ENCODE measurements at regions not wholly inside any gene's neighbourhood (a gene's known extent, or its start where the extent isn't known, plus 50 kb on each side); places are given as distances from the start of the nearest gene placed in this dataset.

DNA sequence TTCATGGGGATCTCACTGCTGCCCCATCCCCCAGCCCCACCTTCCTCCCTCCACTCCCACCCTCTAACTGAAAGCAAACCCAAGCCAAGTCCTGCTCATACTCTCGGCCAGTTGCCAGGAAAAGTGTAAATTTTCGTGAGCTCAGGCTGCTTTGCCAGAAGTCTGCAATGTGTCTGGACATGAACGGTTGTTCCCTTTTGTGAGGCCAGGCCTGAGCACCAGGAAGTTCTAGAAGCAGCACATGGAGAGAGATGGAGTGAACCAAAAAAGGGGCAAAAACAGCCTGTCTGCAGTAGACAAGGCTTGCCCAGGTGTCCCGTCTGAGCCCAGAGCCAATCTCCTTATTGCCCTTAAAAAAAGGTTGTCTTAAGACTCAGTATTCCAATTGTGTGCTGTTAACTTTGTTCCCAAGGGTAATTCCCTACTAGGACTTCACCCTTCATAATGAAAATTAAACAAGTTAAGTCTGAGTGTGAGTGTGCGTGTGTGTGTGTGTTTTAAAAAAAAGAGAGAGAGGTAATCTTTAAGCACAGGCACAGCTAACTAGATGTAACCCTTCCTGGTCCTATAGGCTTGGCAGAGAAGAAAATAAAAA, 247.1 kb downstream of the BCL11A start:
- no peak overlapping the region for H3K4me2 ChIP-seq (ENCODE audit: insufficient read depth in 1 of 2, low read depth in 2 of 2, low read length in 2 of 2)
- CTCF ChIA-PET (ENCODE audit: partially characterized antibody), result interaction anchor here (0.7 to 1.7 kb wide), 4 partner anchors 9 to 15 kb away, joined by 3 to 6 read pairs (median 4); no protein-coding TSS in a partner anchor
- TF ChIP-seq BRCA1 (IDR thresholded peaks at IDR 0.05; ENCODE audit: low read depth, low read length) (no peak), JUND (IDR thresholded peaks at IDR 0.05; ENCODE audit: low read length) (no peak), SP4 (IDR thresholded peaks at IDR 0.05; ENCODE audit: low read length) (no peak), TEAD4 (IDR thresholded peaks at IDR 0.05; ENCODE audit: low read depth, low read length) (no peak), ZNF274 (IDR thresholded peaks at IDR 0.05; ENCODE audit: borderline replicate concordance, extremely low read depth, low read length) (no peak), POLR2AphosphoS5 (IDR thresholded peaks at IDR 0.05; ENCODE audit: low read depth, low read length) (no peak), SIX5 (IDR thresholded peaks at IDR 0.05; ENCODE audit: low read depth, low read length) (no peak)
- TF ChIP-seq, protein P1, sequence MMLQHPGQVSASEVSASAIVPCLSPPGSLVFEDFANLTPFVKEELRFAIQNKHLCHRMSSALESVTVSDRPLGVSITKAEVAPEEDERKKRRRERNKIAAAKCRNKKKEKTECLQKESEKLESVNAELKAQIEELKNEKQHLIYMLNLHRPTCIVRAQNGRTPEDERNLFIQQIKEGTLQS (IDR thresholded peaks at IDR 0.05; ENCODE audit: insufficient read depth, low read depth, low read length), result no peak
- TF ChIP-seq, protein P2, sequence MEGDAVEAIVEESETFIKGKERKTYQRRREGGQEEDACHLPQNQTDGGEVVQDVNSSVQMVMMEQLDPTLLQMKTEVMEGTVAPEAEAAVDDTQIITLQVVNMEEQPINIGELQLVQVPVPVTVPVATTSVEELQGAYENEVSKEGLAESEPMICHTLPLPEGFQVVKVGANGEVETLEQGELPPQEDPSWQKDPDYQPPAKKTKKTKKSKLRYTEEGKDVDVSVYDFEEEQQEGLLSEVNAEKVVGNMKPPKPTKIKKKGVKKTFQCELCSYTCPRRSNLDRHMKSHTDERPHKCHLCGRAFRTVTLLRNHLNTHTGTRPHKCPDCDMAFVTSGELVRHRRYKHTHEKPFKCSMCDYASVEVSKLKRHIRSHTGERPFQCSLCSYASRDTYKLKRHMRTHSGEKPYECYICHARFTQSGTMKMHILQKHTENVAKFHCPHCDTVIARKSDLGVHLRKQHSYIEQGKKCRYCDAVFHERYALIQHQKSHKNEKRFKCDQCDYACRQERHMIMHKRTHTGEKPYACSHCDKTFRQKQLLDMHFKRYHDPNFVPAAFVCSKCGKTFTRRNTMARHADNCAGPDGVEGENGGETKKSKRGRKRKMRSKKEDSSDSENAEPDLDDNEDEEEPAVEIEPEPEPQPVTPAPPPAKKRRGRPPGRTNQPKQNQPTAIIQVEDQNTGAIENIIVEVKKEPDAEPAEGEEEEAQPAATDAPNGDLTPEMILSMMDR (IDR thresholded peaks at IDR 0.05; ENCODE audit: control extremely low read depth in 1 of 3, insufficient read depth in 1 of 3, low read depth in 1 of 3, low read length in 3 of 3), result no peak
- TF ChIP-seq, protein P3, sequence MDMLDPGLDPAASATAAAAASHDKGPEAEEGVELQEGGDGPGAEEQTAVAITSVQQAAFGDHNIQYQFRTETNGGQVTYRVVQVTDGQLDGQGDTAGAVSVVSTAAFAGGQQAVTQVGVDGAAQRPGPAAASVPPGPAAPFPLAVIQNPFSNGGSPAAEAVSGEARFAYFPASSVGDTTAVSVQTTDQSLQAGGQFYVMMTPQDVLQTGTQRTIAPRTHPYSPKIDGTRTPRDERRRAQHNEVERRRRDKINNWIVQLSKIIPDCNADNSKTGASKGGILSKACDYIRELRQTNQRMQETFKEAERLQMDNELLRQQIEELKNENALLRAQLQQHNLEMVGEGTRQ (IDR thresholded peaks at IDR 0.05; ENCODE audit: low read length), result no peak

More for the DNA sequence above, 247.1 kb downstream of the BCL11A start:
- Histone ChIP-seq H4K5ac (ENCODE audit: insufficient read length, low read depth, low read length) (no peak overlapping the region), H4K8ac (ENCODE audit: extremely low read depth, insufficient read depth, low read length) (no peak overlapping the region), H3K4ac (replicated peaks; ENCODE audit: insufficient read length, low read depth, low read length) (no peak overlapping the region), H2AK5ac (ENCODE audit: low read depth, low read length) (no peak overlapping the region), H3K4me1 (replicated peaks in 1 of 4; ENCODE audit: control insufficient read depth in 3 of 4, insufficient read depth in 4 of 4, low read length in 3 of 4) (peaks cover 0 to 5% (median 0%) of the 10 kb centered on the region in 4 experiments; a peak in 1 of 7 replicates), H3K56ac (replicated peaks; ENCODE audit: insufficient read length, low read depth, low read length) (no peak overlapping the region), H4K91ac (replicated peaks; ENCODE audit: insufficient read length, low read length) (no peak overlapping the region), H2BK20ac (ENCODE audit: low read length) (no peak overlapping the region), H2BK5ac (ENCODE audit: low read depth, low read length) (no peak overlapping the region), H3K9me3 (ENCODE audit: insufficient read depth in 2 of 2, low read depth in 1 of 2, low read length in 1 of 2) (no peaks in the 10 kb centered on the region), H3K27me3 (replicated peaks in 1 of 4; ENCODE audit: control insufficient read depth in 3 of 4, extremely low read depth in 1 of 4, insufficient read depth in 3 of 4, low read length in 3 of 4) (no peaks in the 10 kb centered on the region), H2AFZ (ENCODE audit: low read length) (no peak overlapping the region), H3K79me1 (ENCODE audit: low read depth, low read length) (no peaks in the 10 kb centered on the region), H3K9ac (replicated peaks in 1 of 4; ENCODE audit: extremely low read depth in 1 of 4, low read depth in 3 of 4, low read length in 3 of 4) (no peak overlapping the region), H3K27ac (ENCODE audit: low read depth, low read length) (no peak overlapping the region), H3K23ac (ENCODE audit: insufficient read length) (no peak overlapping the region), H3K18ac (ENCODE audit: extremely low read depth, low read length) (peak overlapping the region; percentile 17; the same call in 1 of the 2 replicates), H3K79me2 (ENCODE audit: control insufficient read depth in 1 of 2, insufficient read depth in 2 of 2, low read length in 2 of 2) (no peaks in the 10 kb centered on the region), H3K14ac (ENCODE audit: insufficient read length) (no peak overlapping the region), H2BK120ac (replicated peaks; ENCODE audit: low read depth, low read length) (no peak overlapping the region), H2BK12ac (ENCODE audit: low read depth, low read length) (no peak overlapping the region), H3K4me3 (ENCODE audit: extremely low read depth in 1 of 4, insufficient read depth in 2 of 4, low read depth in 3 of 4, low read length in 4 of 4) (no peak overlapping the region), H3K36me3 (ENCODE audit: control insufficient read depth in 2 of 4, insufficient read depth in 4 of 4, low read length in 3 of 4) (no peaks in the 10 kb centered on the region; a peak in 1 of 8 replicates), H4K20me1 (replicated peaks in 1 of 2; ENCODE audit: control insufficient read depth in 1 of 2, insufficient read depth in 2 of 2, low read length in 2 of 2) (no peaks in the 10 kb centered on the region), H2BK15ac (ENCODE audit: low read length) (no peak overlapping the region), H3K23me2 (ENCODE audit: low read depth, low read length) (no peaks in the 10 kb centered on the region)
- no peak for FAIRE-seq
- 76% methylated on average over 3 of the region's 5 CpGs; no CpG with 5 or more reads in 1 of the 2 experiments for WGBS, 2 experiments (ENCODE audit: extremely low coverage in 1 of 2, insufficient coverage in 1 of 2, insufficient read length in 1 of 2, insufficient replicate concordance in 2 of 2, low coverage in 1 of 2, low lambda C conversion rate in 2 of 2, missing lambda C conversion rate in 1 of 2)
- POLR2A ChIA-PET (ENCODE audit: partially characterized antibody), result no interaction called here
- no peak for DNase-seq (ENCODE audit: low read depth in 1 of 2, low spot score in 2 of 2)
